HCT116 (cell line): ENCODE measurements at regions not wholly inside any gene's neighbourhood (a gene's known extent, or its start where the extent isn't known, plus 50 kb on each side); places are given as distances from the start of the nearest gene placed in this dataset.

Experiments used
- ATAC-seq: fragments of 200-7000 bp; cut with Tn5 transposase; 2 replicates; pipeline ENCODE4 v1.9.1; 2020; ENCODE audit warnings: mild to moderate bottlenecking, moderate library complexity
- BruUV-seq: library from RNA; stranded (reverse); fragments of 400-500 nt; replicated peaks from 2 replicates; lab custom pipeline; 2021; lab: Mats Ljungman, UMichigan
- CTCF ChIA-PET: fragments of 300-600 bp; sonication (Branson Sonifier 250); formaldehyde crosslinking; loops from one replicate; lab custom pipeline; 2021; ENCODE audit warnings: antibody characterized with exemption; lab: Charles Lee
- POLR2A ChIA-PET: fragments of 300-600, 350-600 bp; sonication (Branson Sonifier 250); formaldehyde crosslinking; loops from one replicate; lab custom pipeline; 2021; ENCODE audit warnings: antibody characterized with exemption; lab: Charles Lee
- RAD21 ChIA-PET, 2 experiments: fragments of 300-600 bp; sonication (Branson Sonifier 250); formaldehyde crosslinking; loops; one replicate each; lab custom pipeline; 2023; ENCODE audit warnings: low total read pairs in 2 of 2; ENCODE audit not compliant: uncharacterized antibody in 2 of 2, unreplicated experiment in 2 of 2, low non-redundant PET in 1 of 2; lab: Charles Lee
- DNase-seq: peaks from one replicate; pipeline ENCODE4 v3.0.0-alpha.2; 2010; ENCODE audit warnings: low read depth, low spot score
- H2AFZ ChIP-seq: fragments of 200-600 bp; shearing (Covaris generic), sonication (generic); 2 replicates; pipeline ENCODE4 v1.6.1; 2017; ENCODE audit warnings: low read depth, mixed run types, mixed read lengths, antibody characterized with exemption, low read length; ENCODE audit not compliant: poor library complexity, severe bottlenecking
- H3K27ac ChIP-seq: 2 replicates; pipeline ENCODE4 v1.5.1; 2012; ENCODE audit warnings: low read depth, low read length
- H3K27me3 ChIP-seq: fragments of 200-600 bp; sonication (generic); 2 replicates; pipeline ENCODE4 v1.6.1; 2016; ENCODE audit warnings: mixed run types, low read length, mixed read lengths; ENCODE audit not compliant: insufficient read depth
- H3K36me3 ChIP-seq, 2 experiments: fragments of 200-500 bp in 1 of 2; fragments of 200-600 bp in 1 of 2; sonication (Bioruptor generic) in 1 of 2; sonication (generic) in 1 of 2; 2 replicates each; pipeline versions ENCODE4 v1.5.1 to v1.6.1; 2014 to 2016; ENCODE audit warnings: low read length in 2 of 2, inconsistent platforms in 1 of 2, mixed read lengths in 1 of 2, mixed run types in 1 of 2; ENCODE audit not compliant: insufficient read depth in 2 of 2, control insufficient read depth in 1 of 2
- H3K4me1 ChIP-seq, 2 experiments: fragments of 200-600 bp in 1 of 2; sonication (generic) in 1 of 2; 2 replicates each; pipeline versions ENCODE4 v1.5.1 to v1.6.1; 2012 to 2017; ENCODE audit warnings: low read length in 2 of 2, inconsistent platforms in 1 of 2, mild to moderate bottlenecking in 1 of 2, mixed read lengths in 1 of 2, mixed run types in 1 of 2, moderate library complexity in 1 of 2; ENCODE audit not compliant: insufficient read depth in 2 of 2, control insufficient read depth in 1 of 2
- H3K4me2 ChIP-seq: fragments of 200-600 bp; sonication (generic); 2 replicates; pipeline ENCODE4 v1.6.1; 2017; ENCODE audit warnings: mixed run types, low read length, mixed read lengths
- H3K4me3 ChIP-seq, 2 experiments: fragments of 200-600 bp in 1 of 2; sonication (generic) in 1 of 2; replicated peaks in 1 of 2; 2 replicates each; pipeline ENCODE4 v1.5.1; 2011 to 2016; ENCODE audit warnings: low read length in 2 of 2, control low read depth in 1 of 2, low read depth in 1 of 2, mild to moderate bottlenecking in 1 of 2, mixed read lengths in 1 of 2, mixed run types in 1 of 2
- H3K79me2 ChIP-seq: fragments of 200-600 bp; sonication (generic); 2 replicates; pipeline ENCODE4 v1.6.1; 2017; ENCODE audit warnings: mild to moderate bottlenecking, mixed run types, low read length, moderate library complexity, mixed read lengths; ENCODE audit not compliant: insufficient read depth
- H3K9ac ChIP-seq: fragments of 200-600 bp; sonication (generic); 2 replicates; pipeline ENCODE4 v1.6.1; 2016; ENCODE audit warnings: low read length, mixed read lengths
- H3K9me2 ChIP-seq: fragments of 200-600 bp; sonication (generic), shearing (Covaris generic); 2 replicates; pipeline ENCODE4 v1.6.1; 2017; ENCODE audit warnings: mixed run types, mild to moderate bottlenecking, moderate library complexity; ENCODE audit not compliant: insufficient read depth
- H3K9me3 ChIP-seq, 2 experiments: fragments of 200-500 bp in 1 of 2; fragments of 200-600 bp in 1 of 2; sonication (Bioruptor generic) in 1 of 2; sonication (generic) in 1 of 2; 2 replicates each; pipeline ENCODE4 v1.6.1; 2014 to 2017; ENCODE audit warnings: low read length in 2 of 2, mixed read lengths in 2 of 2, inconsistent platforms in 1 of 2, low read depth in 1 of 2, mild to moderate bottlenecking in 1 of 2, mixed run types in 1 of 2, moderate library complexity in 1 of 2; ENCODE audit not compliant: control insufficient read depth in 1 of 2, insufficient read depth in 1 of 2
- H4K20me1 ChIP-seq: fragments of 200-600 bp; sonication (generic), shearing (Covaris generic); 2 replicates; pipeline ENCODE4 v1.6.1; 2017; ENCODE audit warnings: mixed run types, mild to moderate bottlenecking, moderate library complexity; ENCODE audit not compliant: insufficient read depth
- ATF3 ChIP-seq: IDR thresholded peaks from 2 replicates; pipeline ENCODE4 v1.6.1; 2012
- CBX3 ChIP-seq: IDR thresholded peaks from 2 replicates; pipeline ENCODE4 v1.6.1; 2012; ENCODE audit warnings: low read depth
- CTCF ChIP-seq, 3 experiments: fragments of 200-600 bp in 1 of 3; sonication (generic) in 1 of 3; IDR thresholded peaks in 2 of 3; conservative IDR thresholded peaks in 1 of 3; 2 replicates each; pipeline ENCODE4 v1.5.1; 2012 to 2017; ENCODE audit warnings: low read depth in 2 of 3, low read length in 2 of 3, antibody characterized with exemption in 1 of 3, borderline replicate concordance in 1 of 3, control low read depth in 1 of 3, mild to moderate bottlenecking in 1 of 3, mixed read lengths in 1 of 3, mixed run types in 1 of 3, moderate library complexity in 1 of 3; ENCODE audit not compliant: insufficient read depth in 1 of 3
- EGR1 ChIP-seq: IDR thresholded peaks from 2 replicates; pipeline ENCODE4 v1.6.1; 2012; ENCODE audit warnings: low read depth
- EZH2 ChIP-seq: fragments of 200-600 bp; sonication (generic); IDR thresholded peaks from 2 replicates; pipeline ENCODE4 v1.6.1; 2017; ENCODE audit warnings: antibody characterized with exemption, mixed run types
- EZH2phosphoT487 ChIP-seq: fragments of 200-600 bp; IDR thresholded peaks from 2 replicates; pipeline ENCODE4 v1.6.1; 2018; ENCODE audit warnings: antibody characterized with exemption, borderline replicate concordance
- FOSL1 ChIP-seq: IDR thresholded peaks from 2 replicates; pipeline ENCODE4 v1.6.1; 2012; ENCODE audit warnings: low read depth
- JUND ChIP-seq: IDR thresholded peaks from 2 replicates; pipeline ENCODE4 v1.6.1; 2012
- MAX ChIP-seq: IDR thresholded peaks from 2 replicates; pipeline ENCODE4 v1.6.1; 2012
- REST ChIP-seq: IDR thresholded peaks from 2 replicates; pipeline ENCODE4 v1.6.1; 2012; ENCODE audit warnings: low read depth
- SP1 ChIP-seq: IDR thresholded peaks from 2 replicates; pipeline ENCODE4 v1.6.1; 2012; ENCODE audit warnings: low read depth
- SRF ChIP-seq: IDR thresholded peaks from 2 replicates; pipeline ENCODE4 v1.6.1; 2012; ENCODE audit warnings: low read depth
- TCF7L2 ChIP-seq: IDR thresholded peaks from 2 replicates; pipeline ENCODE4 v1.7.0; 2011; ENCODE audit warnings: borderline replicate concordance, inconsistent platforms; ENCODE audit not compliant: insufficient read depth, insufficient read length; ENCODE audit errors: extremely low read depth
- ZFX ChIP-seq: fragments of 450-650 bp; IDR thresholded peaks from 2 replicates; pipeline ENCODE4 v1.6.1; 2017
- ZNF274 ChIP-seq: fragments of 200-500 bp; sonication (Bioruptor generic); IDR thresholded peaks from 2 replicates; pipeline ENCODE4 v1.6.1; 2014; ENCODE audit warnings: mild to moderate bottlenecking, low read depth, low read length, inconsistent platforms
- intact Hi-C: fragments of 100-400 bp; cut with micrococcal nuclease; formaldehyde crosslinking; loops from 2 replicates; pipeline ENCODE4 v1.10.0; 2022

- intact Hi-C loops: no loop called here
- no peaks in the 10 kb centered on the region for H3K4me1 ChIP-seq
- TF ChIP-seq EZH2: no peak
- H3K79me2 ChIP-seq: no peaks in the 10 kb centered on the region
- H3K4me3 ChIP-seq: no peak overlapping the region
- ChIA-PET POLR2A (no interaction called here), CTCF (no interaction called here), RAD21 (no interaction called here)
- no peak overlapping the region for H3K4me2 ChIP-seq
- H3K27ac ChIP-seq: no peak overlapping the region
- H3K9me2 ChIP-seq: no peaks in the 10 kb centered on the region
- H3K27me3 ChIP-seq: no peaks in the 10 kb centered on the region
- BruUV-seq: no TSS peak
- H4K20me1 ChIP-seq: no peaks in the 10 kb centered on the region
- no peaks in the 10 kb centered on the region for H3K9me3 ChIP-seq
- no peak overlapping the region for H2AFZ ChIP-seq
- H3K36me3 ChIP-seq: no peaks in the 10 kb centered on the region
- no peak overlapping the region for H3K9ac ChIP-seq
- DNase-seq: no peak
- ATAC-seq: no peak
Observed at GRCh38 chrX:94742772-94743171, 1068.8 kb downstream of the FAM133A start.

- ChIA-PET POLR2A (no interaction called here), CTCF (no interaction called here), RAD21 (no interaction called here)
- Histone ChIP-seq H3K9me2 (no peaks in the 10 kb centered on the region), H3K4me2 (no peak overlapping the region), H3K9me3 (no peaks in the 10 kb centered on the region), H4K20me1 (no peaks in the 10 kb centered on the region), H3K27ac (no peak overlapping the region), H3K4me1 (no peaks in the 10 kb centered on the region), H3K27me3 (no peaks in the 10 kb centered on the region), H2AFZ (no peak overlapping the region), H3K36me3 (no peaks in the 10 kb centered on the region), H3K79me2 (no peaks in the 10 kb centered on the region), H3K4me3 (no peak overlapping the region), H3K9ac (no peak overlapping the region)
- ATAC-seq (no peak), DNase-seq (no peak)
- no TSS peak for BruUV-seq
- TF ChIP-seq MAX: no peak
- no peak for TF ChIP-seq JUND
- TF ChIP-seq SRF: no peak
- TF ChIP-seq EZH2phosphoT487: no peak
- TF ChIP-seq ZFX: no peak
- no peak for TF ChIP-seq ATF3
- TF ChIP-seq FOSL1: no peak
- TF ChIP-seq SP1: no peak
- no peak for TF ChIP-seq CTCF (IDR thresholded peaks at IDR 0.05 in 2 of 3, conservative IDR thresholded peaks at IDR 0.05 in 1 of 3; ENCODE audit: borderline replicate concordance in 1 of 3, insufficient read depth in 1 of 3, low read depth in 2 of 3, low read length in 2 of 3)
- no peak for TF ChIP-seq TCF7L2
- TF ChIP-seq ZNF274: no peak
- TF ChIP-seq REST: no peak
- TF ChIP-seq EGR1: no peak
- no peak for TF ChIP-seq CBX3
- intact Hi-C loops: no loop called here
Observed at GRCh38 chrX:94743478-94743877, 1069.5 kb downstream of the FAM133A start.
